HepG2 (cell line): ENCODE measurements at regions not wholly inside any gene's neighbourhood (a gene's known extent, or its start where the extent isn't known, plus 50 kb on each side); places are given as distances from the start of the nearest gene placed in this dataset.

Experiments used
- ATAC-seq: fragments of 200-7000 bp; cut with Tn5 transposase; 3 replicates; pipeline ENCODE4 v1.9.1; 2020; ENCODE audit warnings: mild to moderate bottlenecking, moderate library complexity
- BruUV-seq: library from RNA; stranded (reverse); fragments of 400-500 nt; replicated peaks from 2 replicates; lab custom pipeline; 2021; lab: Mats Ljungman, UMichigan
- CTCF ChIA-PET: fragments of 300-600 bp; formaldehyde crosslinking; extraction: SDS; loops from one replicate; lab custom pipeline; 2021; ENCODE audit warnings: low total read pairs, inconsistent platforms, low intra/inter-chr PET ratio; lab: Yijun Ruan, JAX
- POLR2A ChIA-PET: fragments of 350-600 bp; sonication (Branson Sonifier 250); formaldehyde crosslinking; loops from one replicate; lab custom pipeline; 2020; ENCODE audit warnings: antibody characterized with exemption, inconsistent platforms; lab: Yijun Ruan, JAX
- DNase-seq: peaks from one replicate; pipeline ENCODE4 v3.0.0-alpha.2; 2015; ENCODE audit warnings: low spot score
- FAIRE-seq: peaks from 3 replicates; lab custom pipeline; 2011; peaks lifted over from hg19 to GRCh38; lab: Jason Lieb, UNC
- H2AFZ ChIP-seq: one replicate; pipeline ENCODE4 v1.6.1; 2011; ENCODE audit warnings: low read length, inconsistent platforms
- H3K27ac ChIP-seq: fragments of 300-600 bp; 3 replicates; pipeline ENCODE4 v1.8.0; 2011; ENCODE audit warnings: mixed run types, mild to moderate bottlenecking, mixed read lengths, low read length, inconsistent platforms; ENCODE audit not compliant: insufficient read depth; ENCODE audit errors: extremely low read length
- H3K27me3 ChIP-seq, 2 experiments: fragments of 200-600 bp in 1 of 2; 2 replicates in 1 of 2; 3 replicates in 1 of 2; pipeline versions ENCODE4 v1.6.0 to v1.8.0; 2011; ENCODE audit warnings: low read length in 2 of 2, mild to moderate bottlenecking in 2 of 2, moderate library complexity in 2 of 2, inconsistent platforms in 1 of 2; ENCODE audit not compliant: insufficient read depth in 2 of 2, control insufficient read depth in 1 of 2
- H3K36me3 ChIP-seq, 2 experiments: fragments of 200-600 bp in 1 of 2; replicated peaks in 1 of 2; 2 replicates in 1 of 2; 3 replicates in 1 of 2; pipeline versions ENCODE4 v1.5.1 to v1.8.0; 2011; ENCODE audit warnings: low read length in 2 of 2, inconsistent platforms in 1 of 2; ENCODE audit not compliant: insufficient read depth in 2 of 2, control insufficient read depth in 1 of 2
- H3K4me1 ChIP-seq: 2 replicates; pipeline ENCODE4 v1.5.1; 2012; ENCODE audit warnings: low read length, inconsistent platforms; ENCODE audit not compliant: insufficient read depth
- H3K4me2 ChIP-seq: 2 replicates; pipeline ENCODE4 v1.6.0; 2011; ENCODE audit warnings: low read depth, low read length, inconsistent platforms
- H3K4me3 ChIP-seq, 3 experiments: fragments of 200-600 bp in 1 of 3; sonication (generic), shearing (Covaris generic) in 1 of 3; replicated peaks in 1 of 3; 2 replicates each; pipeline ENCODE4 v1.5.1; 2011 to 2016; ENCODE audit warnings: low read length in 3 of 3, inconsistent platforms in 2 of 3, low read depth in 2 of 3, mild to moderate bottlenecking in 2 of 3, control low read depth in 1 of 3, mixed read lengths in 1 of 3; ENCODE audit not compliant: insufficient read depth in 1 of 3
- H3K79me2 ChIP-seq: one replicate; pipeline ENCODE4 v1.6.1; 2011; ENCODE audit warnings: low read length, inconsistent platforms; ENCODE audit not compliant: insufficient read depth
- H3K9ac ChIP-seq: 2 replicates; pipeline ENCODE4 v1.6.0; 2011; ENCODE audit warnings: mild to moderate bottlenecking, low read depth, low read length, inconsistent platforms; ENCODE audit not compliant: insufficient read depth
- H3K9me3 ChIP-seq: 2 replicates; pipeline ENCODE4 v1.5.1; 2012; ENCODE audit warnings: mild to moderate bottlenecking, low read length
- H4K20me1 ChIP-seq: 2 replicates; pipeline ENCODE4 v1.6.0; 2011; ENCODE audit warnings: inconsistent platforms, mild to moderate bottlenecking, low read length, moderate library complexity; ENCODE audit not compliant: insufficient read depth
- GATAD1 ChIP-seq: IDR thresholded peaks from 2 replicates; pipeline ENCODE4 v1.6.1; 2016; ENCODE audit warnings: missing genetic modification reagents, missing compliant biosample characterization
- NFYB ChIP-seq: sonication (generic); formaldehyde crosslinking; IDR thresholded peaks from 2 replicates; pipeline ENCODE4 v1.4.0; 2020; ENCODE audit warnings: missing genetic modification reagents
- PHF5A ChIP-seq: IDR thresholded peaks from one replicate; pipeline ENCODE4 v1.6.1; 2018; ENCODE audit warnings: low read depth, missing genetic modification reagents; ENCODE audit not compliant: unreplicated experiment
- ZNF142 ChIP-seq: sonication (generic); formaldehyde crosslinking; IDR thresholded peaks from 2 replicates; pipeline ENCODE4 v1.4.0; 2020; ENCODE audit warnings: missing genetic modification reagents
- ZNF33B ChIP-seq: sonication (generic); formaldehyde crosslinking; IDR thresholded peaks from 2 replicates; pipeline ENCODE4 v1.5.1; 2020; ENCODE audit warnings: mild to moderate bottlenecking, missing genetic modification reagents
- WGBS: methylation state at CpG from one replicate; pipeline ENCODE4 v1.1.6; 2017; ENCODE audit warnings: low lambda C conversion rate; 5-methylcytosine and 5-hydroxymethylcytosine counted together
- in situ Hi-C: cut with HindIII; loops from 2 replicates; pipeline ENCODE4 v1.10.0; 2017; ENCODE audit warnings: low pct_unique_long_range_greater_than_20kb; ENCODE audit not compliant: extremely low pct_ligation_motif_present
- intact Hi-C: fragments of 100-400 bp; cut with micrococcal nuclease; formaldehyde crosslinking; loops from one replicate; pipeline ENCODE4 v1.10.0; 2022; ENCODE audit not compliant: unreplicated experiment

DNA sequence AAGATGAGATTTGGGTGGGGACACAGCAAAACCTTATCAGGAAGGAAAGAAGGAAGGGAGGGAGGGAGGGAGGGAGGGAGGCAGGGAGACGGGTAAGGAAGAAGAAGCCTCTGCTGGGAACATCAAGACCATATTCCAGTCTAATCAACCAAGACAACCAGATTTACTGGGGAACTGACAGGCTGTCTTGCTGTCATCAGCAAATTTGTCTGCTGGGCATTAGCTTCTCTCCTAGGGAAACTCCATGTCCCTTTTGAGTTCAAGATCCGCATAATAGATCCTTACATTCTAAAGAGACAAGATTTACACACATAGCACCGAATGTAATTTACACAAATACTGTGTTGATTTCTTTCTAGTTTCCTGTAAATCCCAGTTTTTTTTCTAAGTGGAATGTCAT, 1618.9 kb upstream of the ZEB2 start (continued):
- TF ChIP-seq ZNF142 (CRISPR knock-in tag) (no peak), PHF5A (no peak)

- H3K27me3 ChIP-seq = no peaks in the 10 kb centered on the region
- H3K36me3 ChIP-seq = no peaks in the 10 kb centered on the region
- peaks cover 6% of the 10 kb centered on the region; the same call in 1 of the 2 replicates for H3K4me1 ChIP-seq
- no peak for TF ChIP-seq GATAD1 (CRISPR knock-in tag)
- no peak for TF ChIP-seq NFYB
- no peak for TF ChIP-seq ZNF33B
- no peak overlapping the region for H3K27ac ChIP-seq
- intact Hi-C loops = no loop called here
- no peaks in the 10 kb centered on the region for H3K9me3 ChIP-seq
- no peaks in the 10 kb centered on the region for H3K79me2 ChIP-seq
- no peak overlapping the region for H3K9ac ChIP-seq
- no peak overlapping the region for H3K4me3 ChIP-seq
- no peaks in the 10 kb centered on the region for H4K20me1 ChIP-seq
- ChIA-PET CTCF (no interaction called here), POLR2A (no interaction called here)
- H2AFZ ChIP-seq = no peak overlapping the region
- ATAC-seq = no peak
- no TSS peak for BruUV-seq
- H3K4me2 ChIP-seq = no peak overlapping the region
- no peak for DNase-seq
- in situ Hi-C loops = no loop called here
- WGBS = 62% methylated on average over 1 of the region's 1 CpG
- no peak for FAIRE-seq
These were observed 1615.3 kb upstream of the ZEB2 start for GRCh38 chr2:146135245-146135644.
